Urinary bladder (tissue), 3 donors: ENCODE measurements at regions not wholly inside any gene's neighbourhood (a gene's known extent, or its start where the extent isn't known, plus 50 kb on each side); places are given as distances from the start of the nearest gene placed in this dataset.

ENCODE experiments used
- DNase-seq: peaks from one replicate; pipeline ENCODE4 v3.0.0-alpha.2; 2015; ENCODE audit errors: extremely low spot score
- H3K27ac ChIP-seq: one replicate; pipeline ENCODE4 v1.5.1; 2013; ENCODE audit warnings: low read depth, mild to moderate bottlenecking, moderate library complexity
- H3K36me3 ChIP-seq: one replicate; pipeline ENCODE4 v1.6.1; 2013; ENCODE audit warnings: mild to moderate bottlenecking, moderate library complexity; ENCODE audit not compliant: insufficient read depth
- H3K4me1 ChIP-seq: one replicate; pipeline ENCODE4 v1.6.1; 2013; ENCODE audit warnings: mild to moderate bottlenecking, moderate library complexity; ENCODE audit not compliant: insufficient read depth
- H3K4me3 ChIP-seq: one replicate; pipeline ENCODE4 v1.5.1; 2013; ENCODE audit warnings: low read depth, low read length
- whole genome bisulfite sequencing: extraction: QIAGEN DNeasy Blood & Tissue Kit; methylation state at CpG from one replicate; pipeline ENCODE4 v1.1.7; 2013; 5-methylcytosine and 5-hydroxymethylcytosine counted together
- donor health status: healthy with polysubstance abuse.
- donor health status: healthy.

GRCh38 chr6:169157197-169158148 lies 96.2 kb downstream of the THBS2 start:
- DNase-seq = no peak
- Histone ChIP-seq H3K4me3 (no peak overlapping the region), H3K4me1 (no peaks in the 10 kb centered on the region), H3K36me3 (no peaks in the 10 kb centered on the region), H3K27ac (no peak overlapping the region)
- 55% methylated on average over 22 of the region's 22 CpGs for WGBS

- DNase-seq = no peak
- WGBS = 91% methylated on average over 2 of the region's 2 CpGs
- H3K4me1 ChIP-seq = no peaks in the 10 kb centered on the region
These were observed 96.9 kb downstream of the THBS2 start for GRCh38 chr6:169156793-169157147.

GRCh38 chr6:169156108-169156792 lies 97.4 kb downstream of the THBS2 start:
- no peaks in the 10 kb centered on the region for H3K36me3 ChIP-seq
- no peak overlapping the region for H3K4me3 ChIP-seq
- DNase-seq = no peak
- no peaks in the 10 kb centered on the region for H3K4me1 ChIP-seq
- H3K27ac ChIP-seq = no peak overlapping the region
- 73% methylated on average over 17 of the region's 17 CpGs for WGBS

More at GRCh38 chr6:169156793-169157147, 96.9 kb downstream of the THBS2 start:
- no peaks in the 10 kb centered on the region for H3K36me3 ChIP-seq
- H3K4me3 ChIP-seq = no peak overlapping the region
- no peak overlapping the region for H3K27ac ChIP-seq

GRCh38 chr6:169155481-169155880 lies 98.2 kb downstream of the THBS2 start:
- H3K4me1 ChIP-seq = no peaks in the 10 kb centered on the region
- no peak overlapping the region for H3K27ac ChIP-seq
- DNase-seq = no peak
- WGBS = 97% methylated on average over 7 of the region's 7 CpGs
- no peak overlapping the region for H3K4me3 ChIP-seq
- H3K36me3 ChIP-seq = no peaks in the 10 kb centered on the region

- Histone ChIP-seq H3K36me3 (no peaks in the 10 kb centered on the region), H3K4me1 (no peaks in the 10 kb centered on the region), H3K4me3 (no peak overlapping the region), H3K27ac (no peak overlapping the region)
- WGBS = 94% methylated on average over 4 of the region's 4 CpGs
- DNase-seq = no peak
These were observed 100.2 kb downstream of the THBS2 start for GRCh38 chr6:169153401-169153800.

GRCh38 chr6:169146521-169146920 lies 107.1 kb downstream of the THBS2 start:
- DNase-seq = no peak
- WGBS = 67% methylated on average over 2 of the region's 2 CpGs
- Histone ChIP-seq H3K36me3 (no peaks in the 10 kb centered on the region), H3K4me1 (no peaks in the 10 kb centered on the region), H3K27ac (no peak overlapping the region), H3K4me3 (no peak overlapping the region)

GRCh38 chr6:169145991-169146501 lies 107.6 kb downstream of the THBS2 start:
- no peak for DNase-seq
- H3K27ac ChIP-seq = no peak overlapping the region
- 56% methylated on average over 10 of the region's 10 CpGs for WGBS
- no peak overlapping the region for H3K4me3 ChIP-seq
- H3K36me3 ChIP-seq = no peaks in the 10 kb centered on the region
- H3K4me1 ChIP-seq = no peaks in the 10 kb centered on the region

- Histone ChIP-seq H3K4me3 (no peak overlapping the region), H3K36me3 (no peaks in the 10 kb centered on the region), H3K4me1 (no peaks in the 10 kb centered on the region), H3K27ac (no peak overlapping the region)
- no peak for DNase-seq
- 46% methylated on average over 6 of the region's 6 CpGs for WGBS
These were observed 108.2 kb downstream of the THBS2 start for GRCh38 chr6:169145496-169145895.

GRCh38 chr6:169144356-169144755 lies 109.3 kb downstream of the THBS2 start:
- Histone ChIP-seq H3K4me3 (no peak overlapping the region), H3K27ac (no peak overlapping the region), H3K4me1 (no peaks in the 10 kb centered on the region), H3K36me3 (no peaks in the 10 kb centered on the region)
- no peak for DNase-seq
- 93% methylated on average over 2 of the region's 2 CpGs for WGBS

- Histone ChIP-seq H3K4me3 (no peak overlapping the region), H3K4me1 (no peaks in the 10 kb centered on the region), H3K36me3 (no peaks in the 10 kb centered on the region), H3K27ac (no peak overlapping the region)
- DNase-seq = no peak
- 78% methylated on average over 8 of the region's 8 CpGs for WGBS
These were observed 111.2 kb downstream of the THBS2 start for GRCh38 chr6:169142538-169142844.

GRCh38 chr6:169141671-169142537 lies 111.7 kb downstream of the THBS2 start:
- no peak for DNase-seq

GRCh38 chr6:169140986-169141495 lies 112.6 kb downstream of the THBS2 start:
- no peak overlapping the region for H3K4me3 ChIP-seq
- 85% methylated on average over 11 of the region's 11 CpGs for WGBS

More at GRCh38 chr6:169141671-169142537, 111.7 kb downstream of the THBS2 start:
- Histone ChIP-seq H3K27ac (peak overlapping the region; percentile 5), H3K36me3 (no peaks in the 10 kb centered on the region), H3K4me1 (no peaks in the 10 kb centered on the region), H3K4me3 (no peak overlapping the region)
- WGBS = 35% methylated on average over 18 of the region's 18 CpGs

More at GRCh38 chr6:169140986-169141495, 112.6 kb downstream of the THBS2 start:
- no peak overlapping the region for H3K27ac ChIP-seq
- no peaks in the 10 kb centered on the region for H3K4me1 ChIP-seq
- no peak for DNase-seq
- H3K36me3 ChIP-seq = no peaks in the 10 kb centered on the region
